Superior temporal gyrus (tissue), 1 donor: ENCODE measurements at regions not wholly inside any gene's neighbourhood (a gene's known extent, or its start where the extent isn't known, plus 50 kb on each side); places are given as distances from the start of the nearest gene placed in this dataset.

Experiments used
- DNase-seq: peaks from one replicate; pipeline ENCODE4 v3.0.0-alpha.2; 2016; ENCODE audit errors: extremely low spot score

DNA sequence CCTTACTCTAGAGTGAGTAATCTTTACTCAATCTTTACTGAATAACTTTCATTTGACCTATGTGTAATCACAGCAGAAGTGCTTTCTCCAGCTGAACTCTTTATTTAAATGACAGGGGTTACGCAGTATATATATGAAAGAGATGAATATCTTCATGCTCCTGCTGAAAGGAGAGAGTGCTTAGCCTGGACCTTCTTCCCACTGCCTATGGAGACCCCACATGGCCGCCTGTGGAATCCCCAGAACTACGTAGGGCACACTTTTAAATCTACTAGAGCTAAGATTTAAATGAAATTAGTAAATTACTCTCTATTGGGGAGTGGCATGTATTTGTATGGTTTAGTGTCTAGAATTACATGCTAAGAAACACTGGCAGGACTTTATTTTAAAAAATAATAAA is 391.2 kb downstream of the ANKRD50 start:
- no peak for DNase-seq

DNA sequence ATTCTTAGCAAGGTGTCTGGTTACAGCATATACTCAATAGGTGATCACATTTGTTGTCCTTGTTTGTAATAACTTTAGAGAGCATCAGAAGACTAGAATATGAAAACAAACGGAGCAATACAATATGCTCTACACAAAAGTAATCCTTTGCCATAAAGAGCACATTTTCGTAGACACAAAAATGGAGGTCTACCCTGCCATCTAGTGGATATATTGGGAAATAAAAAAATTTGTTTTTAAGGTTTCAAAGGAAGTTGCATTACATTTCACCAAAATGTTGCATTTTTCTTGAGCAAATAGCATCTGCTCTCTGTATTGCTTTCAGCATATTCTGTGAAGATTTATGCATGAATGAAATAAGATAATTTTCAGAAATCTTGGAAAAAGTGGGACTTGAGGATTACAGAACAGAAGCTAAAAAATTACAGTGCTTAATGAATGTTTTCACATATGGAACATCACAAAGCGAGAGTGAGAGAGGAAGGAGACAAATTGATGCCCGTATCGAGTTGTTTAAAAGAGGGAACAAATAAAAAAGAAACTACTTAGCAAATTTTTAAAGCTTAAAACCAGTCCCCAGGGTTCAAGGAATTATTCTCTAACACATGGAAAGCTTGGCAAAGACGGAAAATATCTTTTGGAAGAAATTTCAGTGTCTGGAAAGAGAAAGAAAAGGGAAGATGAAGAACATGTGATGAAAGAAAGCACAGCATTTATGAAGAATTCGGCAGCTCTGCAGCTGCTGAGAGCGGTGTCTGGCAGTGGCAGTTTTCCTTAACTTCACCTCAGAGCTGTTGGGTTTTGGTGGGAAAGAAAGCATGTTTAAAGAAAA is 390.1 kb downstream of the ANKRD50 start:
- DNase-seq, result peak; percentile 80

DNA sequence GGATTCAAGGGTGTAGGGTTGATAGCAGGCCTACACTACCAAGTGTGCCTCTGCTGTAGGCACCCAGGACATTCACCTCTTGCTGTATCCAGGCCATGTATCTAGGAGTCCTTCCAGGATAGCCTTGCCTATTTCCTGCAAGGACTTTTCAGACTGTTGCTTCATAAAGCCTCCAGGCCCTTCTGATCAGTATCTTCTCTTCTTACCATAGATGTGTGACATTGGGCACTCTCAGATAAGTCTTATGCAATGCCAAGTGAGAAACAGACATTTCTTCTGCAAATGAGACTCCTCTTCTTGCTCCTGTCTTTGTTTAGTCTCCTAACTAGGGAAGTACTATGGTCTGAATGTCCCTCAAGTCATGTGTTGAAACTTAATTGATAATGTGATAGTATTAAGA is 386.8 kb downstream of the ANKRD50 start:
- DNase-seq, result no peak

DNA sequence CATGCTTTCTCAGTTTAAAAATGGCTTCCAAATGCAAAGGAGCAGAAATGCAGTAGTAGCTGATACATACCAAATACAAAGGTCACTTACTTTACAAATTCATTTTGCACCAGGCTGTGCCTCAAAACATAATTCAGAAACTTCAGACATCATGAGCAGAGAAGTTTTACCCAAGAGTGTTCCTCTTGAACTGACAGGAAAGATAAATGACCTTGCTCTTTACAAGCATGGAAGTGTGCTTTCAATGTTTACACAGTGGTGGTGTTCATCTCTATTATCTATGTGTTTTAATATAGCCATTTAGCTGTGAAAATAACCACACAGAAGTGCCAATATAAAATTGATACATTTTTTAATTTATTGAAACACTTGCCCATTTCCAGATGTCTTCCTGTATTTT is 383.4 kb downstream of the ANKRD50 start:
- no peak for DNase-seq

DNA sequence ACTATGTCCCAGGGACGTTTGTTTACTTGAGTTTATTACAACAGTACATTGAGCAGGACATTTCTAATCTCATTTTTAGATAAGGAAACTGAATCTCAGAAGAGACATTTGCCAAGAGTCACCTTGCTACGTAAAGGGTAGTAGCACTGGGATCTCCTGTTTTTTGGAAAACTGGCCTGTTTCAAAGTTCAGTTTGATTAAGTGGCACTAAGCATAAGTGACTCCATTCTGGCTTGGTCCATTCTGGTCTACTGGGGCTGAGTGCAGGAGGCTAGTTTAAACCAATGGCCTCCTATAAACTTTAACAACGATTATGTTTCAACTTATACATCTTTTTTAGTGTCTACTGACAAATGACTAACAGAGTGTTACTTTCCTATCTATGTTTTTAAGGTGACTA is 382.5 kb downstream of the ANKRD50 start:
- no peak for DNase-seq

DNA sequence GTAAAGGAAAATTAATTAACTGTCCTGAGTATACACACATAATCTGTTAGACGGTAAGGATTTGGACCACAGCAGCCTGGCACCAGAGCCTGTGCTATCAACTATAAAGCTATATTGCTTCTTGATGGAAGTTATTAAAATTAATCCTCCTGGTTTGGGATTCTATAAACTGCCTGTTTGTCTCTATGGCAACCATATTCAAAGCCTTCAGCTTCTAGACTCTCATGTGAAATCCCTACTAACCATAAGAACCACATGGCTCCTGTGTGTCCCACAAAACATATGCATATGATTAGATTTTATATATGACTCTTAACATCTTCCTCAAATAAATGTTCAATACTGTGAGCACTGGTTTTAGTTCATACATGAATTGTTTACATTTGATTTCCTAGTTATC is 380.8 kb downstream of the ANKRD50 start:
- no peak for DNase-seq

DNA sequence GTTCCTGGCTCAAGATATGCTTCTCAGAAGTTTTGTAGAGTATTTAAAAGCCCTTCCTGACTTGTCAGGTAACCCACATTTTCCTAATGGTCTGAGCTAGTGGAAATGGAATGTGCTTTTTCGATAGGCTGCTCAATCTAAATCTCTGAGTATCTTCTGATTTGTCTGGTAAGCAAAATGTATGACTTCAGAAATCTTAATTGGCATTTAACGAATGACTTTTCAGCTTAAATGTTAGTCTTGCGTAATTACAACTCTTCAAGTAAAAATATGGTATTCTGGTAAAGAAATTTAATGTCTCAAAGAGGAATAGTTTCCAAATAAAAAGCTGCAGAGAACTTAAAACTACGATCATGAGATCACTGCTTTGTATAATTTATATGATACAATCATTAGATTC is 379.1 kb downstream of the ANKRD50 start:
- no peak for DNase-seq

DNA sequence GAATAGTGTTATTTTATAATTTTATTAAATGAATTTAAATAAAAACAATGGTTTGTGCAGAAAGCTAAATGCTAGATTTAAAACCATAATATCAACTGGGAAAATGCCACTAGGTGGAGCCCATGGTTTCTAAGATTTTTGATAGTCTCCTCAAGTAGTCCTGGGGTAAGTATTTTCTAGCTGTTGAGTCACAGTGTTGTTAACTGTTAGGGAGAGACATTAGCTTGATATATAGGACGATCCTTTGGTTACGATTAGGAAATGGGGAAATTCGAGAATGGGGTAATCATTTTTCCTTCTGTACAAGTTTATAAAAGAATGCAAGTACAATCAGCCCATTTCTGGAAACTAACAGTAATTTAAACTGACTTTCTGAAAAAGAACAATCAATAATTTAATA is 378.4 kb downstream of the ANKRD50 start:
- DNase-seq, result peak; percentile 86

DNA sequence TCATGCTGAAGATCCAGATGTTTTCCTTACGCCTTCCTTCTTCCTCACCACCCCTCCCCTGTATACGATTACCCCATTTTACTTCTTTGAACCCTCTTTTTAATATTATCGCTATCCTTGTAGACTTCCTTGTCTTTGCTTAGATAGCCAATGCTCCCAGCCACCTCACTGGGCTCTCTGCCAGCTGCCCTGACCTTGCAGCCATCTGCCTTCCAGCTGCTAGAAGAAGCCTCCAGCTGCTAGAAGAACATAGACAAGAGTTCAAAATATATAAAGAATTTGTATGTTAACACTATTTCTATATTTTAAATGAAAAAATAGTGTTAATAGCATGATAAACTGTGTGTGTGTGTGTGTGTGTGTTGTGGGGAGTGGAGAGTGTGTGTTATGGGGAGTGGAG is 374.7 kb downstream of the ANKRD50 start:
- DNase-seq, result no peak

DNA sequence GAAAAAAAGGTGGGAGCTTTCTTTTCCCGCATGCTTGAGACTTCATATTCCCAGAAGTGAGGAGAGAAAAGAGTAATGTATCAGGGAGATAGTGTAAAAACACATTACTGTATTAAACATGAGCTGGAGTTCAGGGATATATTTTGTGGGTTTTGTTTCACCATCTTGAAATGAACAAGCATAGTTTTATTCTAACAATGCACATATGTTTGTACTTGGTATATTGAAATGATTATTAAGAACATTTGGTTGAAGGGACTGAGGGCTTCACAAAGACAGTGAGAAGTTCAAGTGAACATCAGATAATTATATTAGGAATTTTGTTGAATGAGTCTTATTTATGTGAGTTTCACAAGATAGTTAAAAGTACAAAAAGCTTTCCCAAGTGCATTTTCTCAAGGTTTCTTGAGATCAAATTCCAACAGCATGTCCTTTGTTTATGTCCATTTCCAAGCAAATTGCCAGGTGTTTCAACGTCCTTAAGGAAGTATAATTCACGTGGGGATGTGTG is 368.8 kb downstream of the ANKRD50 start:
- no peak for DNase-seq

DNA sequence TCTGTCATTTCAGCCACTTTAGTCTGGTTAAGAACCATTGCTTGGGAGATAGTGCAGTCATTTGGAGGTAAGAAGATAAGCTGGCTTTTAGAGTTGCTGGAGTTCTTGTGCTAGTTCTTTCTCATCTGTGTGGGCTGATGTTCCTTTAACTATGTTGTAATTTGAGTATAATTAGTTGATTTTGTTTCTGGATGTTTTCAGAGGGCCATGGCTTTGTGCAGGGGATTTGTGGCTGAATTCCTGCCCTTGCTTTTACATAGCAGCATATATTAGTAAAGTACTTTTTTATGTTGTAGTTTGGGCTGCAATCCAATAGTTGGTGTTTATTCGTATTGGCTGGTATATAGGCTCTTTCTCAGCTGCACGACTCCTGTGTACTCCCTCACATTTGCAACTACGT is 339.6 kb downstream of the ANKRD50 start:
- no peak for DNase-seq

DNA sequence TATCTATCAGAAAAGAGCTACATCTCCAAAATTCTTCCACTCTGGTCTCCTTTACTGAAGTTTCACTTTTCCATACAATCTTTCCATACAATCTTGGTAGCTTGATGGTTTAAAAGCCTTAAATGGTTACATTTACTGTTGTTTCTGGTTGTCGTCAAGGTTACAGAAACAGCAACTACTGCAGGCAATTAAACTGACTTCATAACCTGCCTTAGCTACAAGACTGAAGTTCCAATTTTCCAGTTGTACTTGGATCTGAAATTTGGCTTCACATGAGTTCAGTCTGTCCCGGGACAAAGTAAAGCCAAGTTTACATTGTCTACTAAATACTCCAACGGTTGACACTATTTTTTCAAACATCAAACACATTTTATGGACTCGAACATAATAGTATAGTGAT is 326.4 kb downstream of the ANKRD50 start:
- no peak for DNase-seq

DNA sequence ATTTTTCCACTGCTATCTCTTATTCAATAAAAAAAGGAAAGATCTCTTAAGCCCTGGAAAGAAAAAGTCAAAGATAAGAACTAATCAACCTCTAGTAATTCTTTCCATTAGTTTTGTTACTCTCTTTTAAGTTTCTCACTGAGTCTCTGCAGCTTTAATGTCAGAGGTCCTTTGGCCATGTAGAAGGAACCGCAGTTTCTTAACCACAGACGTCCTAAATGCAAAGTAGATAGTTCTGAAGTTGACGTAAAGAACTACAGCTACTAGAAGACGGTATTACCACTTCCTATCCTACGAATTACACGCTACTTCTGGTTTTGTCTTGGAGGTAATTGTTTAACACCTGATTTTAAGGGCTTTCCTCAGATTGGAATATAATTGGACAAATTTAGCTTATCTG is 325.9 kb downstream of the ANKRD50 start:
- no peak for DNase-seq

DNA sequence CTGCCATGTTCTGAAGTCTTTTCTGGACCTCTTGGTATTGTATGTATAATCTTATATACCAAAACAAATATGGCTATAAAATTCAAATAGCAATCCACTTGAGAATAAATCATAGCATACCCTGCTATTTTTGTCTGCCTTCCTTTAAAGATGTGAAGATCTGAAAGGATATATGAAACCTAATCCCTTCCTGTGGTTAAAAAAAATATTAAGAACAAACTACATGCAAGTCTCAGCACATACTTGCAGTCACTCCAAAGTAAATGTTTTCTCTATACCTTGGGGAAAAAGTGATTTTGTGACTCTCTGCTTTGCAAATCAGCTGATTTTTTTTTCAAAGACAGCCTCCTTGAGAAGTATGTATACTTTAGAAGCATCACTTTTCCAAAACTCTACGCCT is 322.9 kb downstream of the ANKRD50 start:
- DNase-seq, result no peak

DNA sequence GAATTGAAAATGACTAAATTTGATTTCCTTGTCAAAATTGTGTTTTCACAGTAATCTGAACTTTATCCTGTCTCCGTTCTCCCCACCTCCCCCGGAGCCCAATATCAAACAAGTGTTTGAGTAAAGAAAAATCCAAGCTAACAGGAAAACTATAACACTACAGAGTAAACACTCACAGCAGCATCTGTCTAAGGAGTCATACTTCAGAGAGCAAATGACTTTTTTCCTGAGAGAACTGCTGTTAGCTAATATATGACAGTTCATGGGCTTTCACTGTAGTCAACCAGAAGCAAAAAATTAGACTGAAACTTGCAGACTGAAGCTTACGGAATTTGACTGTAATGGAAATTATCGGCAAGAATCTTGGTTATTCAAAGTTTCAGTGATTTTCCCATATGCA is 321.7 kb downstream of the ANKRD50 start:
- DNase-seq, result no peak

DNA sequence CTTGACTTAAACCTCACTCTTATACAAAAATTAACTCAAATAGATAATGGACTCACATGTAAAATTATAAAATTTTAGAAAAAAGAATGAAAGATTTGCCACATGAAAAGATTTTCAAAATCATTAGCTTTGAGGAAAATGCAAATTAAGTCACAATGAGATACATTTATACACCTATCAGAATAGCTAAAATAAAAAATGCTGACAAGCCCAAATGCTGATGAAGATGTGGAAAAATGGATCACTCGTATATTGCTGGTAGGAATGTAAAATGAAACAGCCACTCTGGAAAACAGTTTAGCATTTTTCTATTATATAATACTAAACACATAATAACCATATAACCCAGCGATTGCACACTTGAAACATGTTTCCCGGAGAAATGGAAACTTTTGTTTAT is 316.2 kb downstream of the ANKRD50 start:
- no peak for DNase-seq

DNA sequence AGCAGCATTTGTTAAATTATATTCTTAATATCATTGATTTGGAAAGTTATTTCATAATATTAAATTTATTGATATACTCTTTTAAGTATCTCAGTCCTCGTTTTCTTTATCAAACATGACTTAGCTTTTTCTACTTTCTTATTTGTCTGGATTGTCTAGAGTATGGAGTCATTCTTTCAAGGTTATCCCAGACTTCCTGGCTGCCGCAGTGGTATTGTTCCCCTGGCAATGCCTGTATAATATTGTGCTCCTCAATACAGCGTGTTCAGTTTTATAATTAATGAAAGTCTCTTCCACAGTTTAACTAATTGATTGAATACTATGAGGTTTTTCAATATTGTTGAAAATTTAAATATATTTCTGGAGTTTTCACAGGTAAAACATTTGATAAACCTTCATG is 310.9 kb downstream of the ANKRD50 start:
- no peak for DNase-seq

DNA sequence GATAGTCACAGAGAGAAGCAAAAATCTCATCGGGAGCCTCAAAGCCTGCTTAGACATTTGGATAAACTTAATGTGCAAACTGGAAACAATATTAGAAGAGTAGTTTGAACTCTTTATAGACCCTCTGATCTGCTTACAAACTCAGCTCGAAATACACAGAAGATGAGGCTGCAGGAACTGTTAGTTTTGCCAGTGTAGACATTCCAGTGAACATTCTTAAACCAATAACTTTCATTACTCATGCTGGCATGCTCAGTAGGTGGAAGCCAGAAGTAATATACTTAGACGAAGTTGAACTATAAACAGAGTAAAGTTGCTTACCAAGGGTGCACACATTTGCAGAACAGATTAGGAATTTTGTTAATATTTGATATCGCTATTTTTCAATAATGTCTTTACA is 303.5 kb downstream of the ANKRD50 start:
- DNase-seq, result no peak

DNA sequence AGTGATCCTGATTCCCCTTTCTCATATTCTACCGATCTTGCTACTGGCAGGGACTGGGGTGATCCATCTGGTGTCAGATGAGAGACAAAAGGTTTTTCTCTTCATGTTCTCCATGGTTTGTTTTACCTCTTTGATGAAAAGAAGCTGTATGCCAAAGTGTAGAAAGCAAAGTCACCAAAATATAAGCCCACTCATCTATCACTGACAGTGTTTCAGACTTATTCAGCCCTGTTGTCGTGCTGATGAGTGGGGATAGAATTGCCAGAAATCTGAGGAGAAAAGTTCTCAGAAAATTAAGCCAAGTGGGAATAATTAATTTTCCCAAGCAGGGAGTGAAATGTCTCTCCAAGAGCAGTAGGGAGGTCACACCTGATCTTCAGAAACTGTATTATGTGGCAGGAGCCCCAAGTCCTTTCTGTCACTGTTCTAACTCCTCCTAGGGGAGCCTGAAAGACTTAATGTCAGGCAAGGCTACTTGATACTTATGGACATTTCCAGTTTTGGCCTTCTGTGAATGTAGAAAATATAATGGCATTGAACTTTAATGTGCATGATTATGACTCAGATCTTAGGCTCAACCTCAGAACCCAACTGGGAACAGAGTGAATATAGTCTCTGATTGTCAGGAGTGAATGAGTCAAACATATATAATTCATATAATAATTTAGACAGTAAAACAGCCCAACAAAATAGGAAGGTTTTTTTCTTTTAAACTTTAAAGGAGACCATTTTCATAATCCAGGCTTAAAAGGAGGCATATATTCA is 298.1 kb downstream of the ANKRD50 start:
- no peak for DNase-seq

DNA sequence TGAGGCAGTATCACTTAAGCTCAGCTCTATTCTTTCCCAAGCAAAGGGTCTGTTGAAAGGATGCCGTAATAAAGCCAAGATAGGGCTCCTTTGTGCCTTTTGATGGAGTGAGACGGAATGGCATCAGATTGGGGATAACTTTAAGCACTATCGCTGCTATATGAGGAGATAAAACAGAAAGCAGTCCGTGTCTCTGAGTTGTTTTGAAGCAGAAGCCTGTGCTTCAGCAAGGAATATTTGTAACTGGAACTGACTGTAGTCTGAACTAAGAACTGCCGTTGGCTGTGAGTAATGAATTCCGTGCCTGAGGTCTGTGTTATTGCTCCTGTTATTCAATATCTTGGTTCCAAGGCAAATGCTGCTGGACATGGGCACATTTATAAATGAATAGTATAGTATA is 297.4 kb downstream of the ANKRD50 start:
- DNase-seq, result no peak

DNA sequence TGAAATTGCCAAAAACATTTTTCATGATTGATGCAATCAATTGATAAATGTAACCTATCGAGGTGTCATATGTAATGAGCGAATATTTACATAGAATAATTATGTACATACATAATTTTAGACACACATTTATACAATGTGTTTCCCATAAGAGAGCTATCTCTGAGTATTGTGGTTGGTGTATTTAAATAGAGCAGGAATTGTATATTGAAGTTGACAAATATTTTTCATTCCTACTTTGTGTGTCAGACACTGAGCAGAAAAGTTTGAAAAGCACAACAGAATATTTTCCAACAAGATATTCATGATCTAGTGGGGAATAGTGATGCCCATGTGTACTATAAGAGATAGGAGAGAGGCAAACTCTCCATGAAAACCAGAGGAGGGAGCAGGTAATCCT is 295.2 kb downstream of the ANKRD50 start:
- no peak for DNase-seq

DNA sequence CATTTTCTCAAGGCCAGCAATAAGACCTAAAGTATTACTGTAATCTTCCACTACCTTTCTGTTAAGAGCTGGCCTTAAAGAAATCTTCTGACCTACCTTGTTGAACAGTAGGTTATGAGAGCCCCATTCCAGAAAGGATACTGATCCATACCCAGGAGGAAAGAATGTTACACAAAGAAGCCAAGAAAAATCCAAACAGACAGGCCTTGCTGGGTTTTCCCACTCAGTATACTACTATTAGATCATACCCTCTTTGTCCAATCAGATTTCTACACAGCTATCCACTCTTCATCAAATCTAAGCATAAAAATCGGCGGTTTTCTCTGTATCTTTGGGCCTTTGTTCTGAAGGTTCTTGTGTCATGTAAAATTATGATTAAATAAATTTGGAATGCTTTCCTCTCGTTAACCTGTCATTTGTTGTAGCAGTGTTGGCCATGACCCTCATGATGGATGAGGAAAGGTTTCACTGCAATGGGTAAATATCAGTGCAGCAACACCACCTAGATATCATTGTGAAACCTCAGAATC is 292.3 kb downstream of the ANKRD50 start:
- DNase-seq, result no peak

DNA sequence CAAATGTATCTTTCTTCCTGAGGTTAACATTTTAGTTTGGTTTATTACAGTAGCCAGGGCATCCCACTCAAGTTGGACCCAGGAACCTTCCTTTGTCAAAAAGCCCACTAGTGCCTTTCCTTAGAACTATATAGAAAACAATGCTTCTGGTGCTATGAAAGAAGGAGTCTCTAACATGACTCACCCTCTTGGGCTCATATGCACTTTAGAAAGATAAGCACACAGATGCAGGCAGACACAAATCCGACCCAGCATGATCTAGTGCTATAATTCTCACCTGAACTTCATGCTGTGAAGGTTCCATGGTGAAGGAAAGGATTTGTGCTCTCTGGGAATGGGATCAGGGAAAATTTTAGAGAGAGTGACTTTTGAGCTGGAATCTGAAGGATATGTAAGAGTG is 289.4 kb downstream of the ANKRD50 start:
- no peak for DNase-seq
